ENCODE measurements at regions not wholly inside any gene's neighbourhood (a gene's known extent, or its start where the extent isn't known, plus 50 kb on each side); places are given as distances from the start of the nearest gene placed in this dataset.
A peak's percentile ranks its signal among the peaks of the same experiment; 100 is the strongest.
"Not testable (repeated sequence)": the region's sequence is repeated elsewhere in the genome, so short reads cannot be mapped to it uniquely, and the experiment has no call there.

GRCh38 chr5:174828804-174829510, 104.6 kb downstream of the MSX2 start:
- no peak for DNase-seq

- DNase-seq, result no peak
Observed at GRCh38 chr5:174827558-174827957, 103.2 kb downstream of the MSX2 start.

GRCh38 chr5:174825587-174825986, 101.2 kb downstream of the MSX2 start:
- no peak for DNase-seq

DNA sequence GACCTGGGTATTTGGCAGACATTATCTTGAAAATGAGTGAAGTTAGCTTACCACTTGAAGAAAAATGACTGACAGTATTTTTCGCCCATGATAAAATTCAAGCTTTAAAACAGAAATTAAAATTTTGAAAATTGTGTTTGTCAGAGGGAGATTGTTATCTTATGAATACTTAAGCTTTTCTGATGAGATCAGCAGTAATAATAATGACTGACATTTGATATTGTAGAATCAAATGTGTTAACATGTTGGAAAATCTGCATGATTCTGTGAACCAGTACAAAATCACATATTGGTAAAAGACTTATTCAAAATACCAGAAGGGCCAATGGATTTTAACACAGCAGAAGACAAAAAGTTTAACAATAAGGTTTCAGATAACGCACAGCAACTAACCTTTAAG, 94.0 kb downstream of the MSX2 start:
- DNase-seq, result no peak

DNA sequence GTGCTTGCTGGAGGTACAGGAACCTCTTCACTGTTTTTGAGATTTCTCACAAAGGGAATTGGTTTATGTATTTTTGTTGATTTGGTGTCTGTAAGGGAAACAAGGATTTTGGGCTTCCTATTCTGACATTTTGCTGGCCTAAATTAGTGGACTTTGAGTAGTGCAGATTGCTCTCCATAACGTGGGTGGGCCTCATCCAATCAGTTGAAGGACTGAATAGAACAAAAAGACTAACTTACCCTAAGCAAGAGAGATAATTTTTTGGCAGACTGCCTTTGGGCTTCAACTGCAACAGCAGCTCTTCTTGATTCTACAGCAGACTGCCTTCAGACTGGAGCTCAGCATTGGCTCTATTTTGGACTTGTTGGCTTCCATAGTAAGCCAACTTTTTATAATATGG, 93.2 kb downstream of the MSX2 start:
- no peak for DNase-seq

- DNase-seq, result no peak
Observed at GRCh38 chr5:174816858-174817257, 92.5 kb downstream of the MSX2 start.

DNA sequence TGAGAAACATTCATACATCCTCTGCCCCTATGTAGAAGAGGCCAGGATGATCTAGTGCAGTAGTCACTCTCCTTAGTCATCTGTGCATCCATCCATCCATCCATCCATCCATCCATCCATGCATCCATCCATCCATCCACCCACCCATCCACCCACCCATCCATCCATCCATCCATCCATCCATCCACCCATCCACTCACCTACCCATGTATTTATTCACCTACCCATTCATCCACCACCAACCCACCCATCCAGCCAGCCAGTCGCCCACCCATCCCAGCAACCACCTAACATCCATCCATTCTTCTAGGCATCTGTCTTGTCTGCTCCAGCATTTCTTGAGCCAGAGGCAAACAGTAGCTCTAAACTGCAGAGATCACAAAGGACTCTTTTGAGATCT, 87.1 kb downstream of the MSX2 start:
- no peak for DNase-seq

DNA sequence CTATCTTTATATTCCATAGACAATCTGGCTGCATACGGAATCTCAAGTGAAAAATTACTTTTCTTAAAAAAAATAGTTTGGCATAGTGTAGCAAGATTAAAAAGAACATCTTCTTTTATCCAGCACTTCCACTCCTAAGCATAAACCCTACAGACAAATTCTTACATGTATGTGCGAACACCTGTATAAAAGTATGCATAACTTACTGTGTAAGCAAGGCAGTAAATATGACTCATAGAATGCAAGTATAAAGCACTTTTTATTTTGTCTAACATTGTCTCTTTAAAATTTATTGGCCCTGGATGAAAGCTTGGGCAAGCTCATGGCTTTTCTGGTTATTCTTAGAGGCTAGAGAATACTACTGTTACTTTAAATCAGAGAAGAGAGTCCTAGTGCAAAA, 86.4 kb downstream of the MSX2 start:
- no peak for DNase-seq

DNA sequence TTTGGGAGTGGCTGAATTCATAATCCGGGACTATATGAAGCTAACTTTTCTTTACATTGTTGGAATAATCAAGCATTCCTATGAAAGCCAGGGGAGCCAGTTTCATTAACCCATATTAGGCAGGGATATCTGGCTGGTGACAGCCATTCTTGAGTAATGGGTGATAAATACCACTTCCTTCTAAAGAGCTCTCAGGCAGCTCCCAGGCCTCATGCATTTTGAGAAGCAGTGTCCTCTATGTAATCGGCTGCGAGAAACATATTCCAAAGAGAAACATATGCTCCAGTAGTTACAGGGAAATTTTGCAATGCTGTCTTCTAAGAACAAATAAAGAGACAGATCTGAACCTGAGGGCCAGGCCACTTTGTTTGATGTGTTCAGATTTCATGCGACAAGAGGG, 83.1 kb downstream of the MSX2 start:
- no peak for DNase-seq

DNA sequence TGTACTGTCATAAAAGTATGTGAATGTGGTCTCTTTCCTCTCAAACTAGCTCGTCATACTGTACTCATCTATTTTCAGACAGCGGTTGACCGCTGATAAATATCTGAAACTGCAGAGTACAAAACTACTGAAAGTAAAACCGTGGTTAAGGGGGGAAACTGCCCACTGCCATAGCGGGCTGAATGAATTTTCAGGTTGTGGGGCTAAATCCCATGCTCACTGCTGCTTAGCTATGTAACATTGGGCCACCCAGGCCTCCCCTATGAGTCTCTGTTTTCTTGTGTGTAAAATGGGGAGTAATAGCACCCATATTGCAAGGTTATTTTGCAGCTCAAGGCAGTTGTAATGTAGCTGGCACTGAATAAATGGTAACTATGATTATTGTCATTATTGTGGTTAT, 82.3 kb downstream of the MSX2 start:
- DNase-seq, result no peak

- DNase-seq, result no peak
Observed at GRCh38 chr5:174801798-174802197, 77.4 kb downstream of the MSX2 start.

DNA sequence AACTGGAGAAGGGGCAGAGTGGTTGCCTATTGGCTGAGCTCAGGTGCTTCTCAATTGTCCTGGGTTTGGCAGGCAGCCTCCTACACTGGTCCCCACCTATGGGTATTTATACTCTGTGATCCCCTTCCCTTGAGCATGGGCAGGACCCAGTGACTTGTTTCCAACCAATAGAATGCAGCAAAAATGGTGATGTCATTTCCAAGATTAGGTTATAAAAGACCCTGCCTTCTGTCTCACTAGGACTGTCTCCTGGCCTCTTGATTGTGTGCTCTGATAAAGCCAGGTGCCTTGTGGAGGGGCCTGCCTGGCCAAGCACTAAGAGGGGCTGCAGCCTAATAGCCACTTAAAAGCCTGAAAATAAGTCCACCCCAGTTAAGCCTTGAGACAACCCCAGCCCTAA, 76.1 kb downstream of the MSX2 start:
- DNase-seq, result no peak

DNA sequence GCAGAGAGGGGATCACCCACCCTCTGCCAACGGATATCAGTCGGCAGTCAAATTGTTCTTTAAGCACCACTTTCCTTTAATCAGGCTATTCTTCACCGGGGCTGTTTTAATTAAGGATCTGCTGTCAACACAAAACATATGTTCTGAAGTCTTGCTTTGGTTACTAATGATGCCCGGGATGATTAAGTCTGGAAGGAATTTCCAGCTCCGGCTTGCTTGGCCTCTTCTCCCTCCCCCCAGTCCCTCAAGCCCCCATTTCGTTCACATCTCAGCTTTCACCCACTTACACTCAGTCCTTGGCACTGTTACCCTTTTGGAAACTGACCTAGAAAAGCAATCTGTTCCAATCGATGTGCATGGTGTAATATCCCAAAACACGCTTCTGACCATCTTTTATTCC, 74.7 kb downstream of the MSX2 start:
- peak; percentile 14 for DNase-seq

DNA sequence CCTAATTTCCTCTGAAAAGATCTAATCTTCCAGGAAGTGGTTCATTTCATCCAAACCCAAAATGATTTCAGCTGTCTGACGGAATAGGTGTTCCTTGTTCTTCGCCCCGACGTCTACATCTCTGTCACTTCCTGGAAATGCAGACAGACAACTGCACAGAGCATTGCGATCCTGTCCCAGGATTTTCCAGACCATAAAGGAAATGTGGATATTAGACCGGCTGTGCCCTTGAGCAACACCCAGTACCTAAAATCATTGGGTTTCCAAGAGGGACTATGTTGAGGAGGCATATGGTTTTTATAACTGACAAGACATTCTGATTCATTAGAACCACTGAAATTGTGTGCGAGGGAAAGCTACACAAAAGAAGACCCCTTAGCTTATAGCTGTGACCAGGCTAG, 74.2 kb downstream of the MSX2 start:
- DNase-seq, result no peak

DNA sequence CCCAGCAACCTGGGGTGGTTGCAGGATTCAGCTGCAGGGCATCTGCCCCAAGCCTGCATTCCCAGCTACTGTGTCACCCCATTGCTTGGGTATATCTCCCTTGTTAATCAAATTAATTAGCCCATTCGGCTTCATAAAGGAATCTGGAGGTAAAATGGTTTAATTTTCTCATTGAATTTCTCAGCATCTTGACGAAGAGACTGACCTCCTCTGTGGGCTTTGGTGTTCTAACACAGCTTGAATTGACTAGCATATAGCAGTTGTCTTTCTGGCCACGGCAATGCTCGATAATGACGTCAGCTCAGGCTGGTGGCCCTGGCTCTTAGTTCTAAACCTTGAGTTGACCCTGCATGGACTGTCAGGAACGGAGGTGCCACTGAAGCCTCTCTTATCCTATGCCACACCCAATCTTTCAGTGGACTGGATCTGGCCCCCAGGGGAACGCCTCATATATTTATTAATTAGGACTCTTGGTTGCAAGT, 72.4 kb downstream of the MSX2 start:
- DNase-seq, result no peak

- DNase-seq, result no peak
Observed at GRCh38 chr5:174794931-174795672, 70.7 kb downstream of the MSX2 start.

DNA sequence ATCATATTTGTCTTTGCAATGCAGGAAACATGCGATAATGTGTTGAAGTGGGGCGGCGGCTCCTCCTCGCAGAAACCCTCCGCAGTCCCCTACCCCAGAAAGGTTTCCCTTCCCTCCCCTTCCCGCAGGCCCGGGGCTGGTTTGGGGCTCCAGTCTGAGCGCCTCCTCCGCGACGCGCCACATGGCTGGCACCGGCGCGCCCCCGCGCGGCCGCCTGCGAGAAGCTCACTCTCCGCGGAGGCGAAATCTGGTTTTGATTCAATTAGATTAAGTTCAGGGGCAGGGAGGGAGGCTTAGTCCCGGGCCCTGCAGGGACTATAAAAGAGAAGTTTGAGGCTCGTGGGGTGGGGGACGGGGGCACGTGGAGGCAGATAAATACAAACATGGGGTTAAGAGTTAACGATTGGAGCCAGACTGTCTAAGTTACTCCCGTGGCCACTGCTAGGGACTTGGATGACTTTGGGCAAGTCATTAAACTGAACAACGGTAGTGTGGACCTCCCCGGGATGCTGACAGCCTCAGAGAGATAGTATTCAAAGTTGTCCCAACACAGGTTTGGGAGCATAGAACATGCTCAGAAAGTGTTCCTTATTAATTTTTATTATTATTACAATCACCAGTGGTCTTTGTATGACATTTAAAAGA, 69.4 kb downstream of the MSX2 start:
- peak; percentile 33 for DNase-seq

GRCh38 chr5:174793076-174793475, 68.7 kb downstream of the MSX2 start:
- no peak for DNase-seq

- DNase-seq, result not testable (repeated sequence)
Observed at GRCh38 chr5:174792265-174792664, 67.9 kb downstream of the MSX2 start.

DNA sequence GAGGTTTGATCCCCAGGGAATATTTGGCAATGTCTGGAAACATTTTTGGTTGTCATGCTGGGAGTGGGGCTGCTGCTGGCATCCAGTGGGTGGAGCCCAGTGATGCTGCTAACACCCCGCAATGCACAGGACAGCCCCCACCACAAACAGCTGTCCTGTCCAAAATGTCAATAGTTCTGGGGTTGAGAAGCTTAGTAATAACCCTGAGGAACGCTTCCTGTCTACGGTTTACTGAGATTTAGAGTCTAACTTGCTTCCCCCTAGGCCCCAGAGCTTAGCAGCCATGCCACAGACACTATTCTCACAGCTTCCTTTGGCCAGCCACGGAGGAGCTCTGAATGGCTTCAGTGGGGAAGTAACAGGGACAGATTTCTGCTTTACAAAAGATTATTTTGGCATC, 66.5 kb downstream of the MSX2 start:
- DNase-seq, result no peak

- no peak for DNase-seq
Observed at GRCh38 chr5:174789596-174789995, 65.2 kb downstream of the MSX2 start.

DNA sequence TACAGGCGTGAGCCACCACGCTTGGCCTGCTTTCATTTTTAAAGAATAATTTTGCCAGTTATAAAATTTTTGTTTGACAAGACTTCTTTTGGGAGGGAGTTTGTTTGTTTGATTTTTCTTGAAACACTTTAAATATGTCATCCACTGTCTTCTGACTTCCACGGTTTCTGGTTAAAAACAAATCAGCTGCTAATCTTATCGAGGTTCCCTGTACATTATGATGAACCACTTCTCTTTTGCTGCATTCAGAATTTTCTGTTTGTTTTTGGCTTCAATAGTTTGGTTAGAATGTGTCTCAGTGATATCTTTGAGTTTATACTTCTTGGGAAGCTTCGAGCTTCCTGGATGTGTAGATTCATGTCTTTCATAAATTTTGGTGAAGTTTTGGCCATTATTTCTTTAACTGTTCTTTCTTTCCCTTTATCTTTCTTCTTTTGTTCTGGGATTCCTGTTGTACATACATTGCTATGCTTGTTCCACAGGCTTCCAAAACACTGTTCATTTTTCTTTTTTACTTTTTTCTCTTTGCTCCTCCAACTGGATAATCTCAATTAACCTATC, 60.8 kb downstream of the MSX2 start:
- no peak for DNase-seq

Measured in amniotic stem cell (primary cell).